ENCODE measurements at regions not wholly inside any gene's neighbourhood (a gene's known extent, or its start where the extent isn't known, plus 50 kb on each side); places are given as distances from the start of the nearest gene placed in this dataset.
"Not testable (repeated sequence)": the region's sequence is repeated elsewhere in the genome, so short reads cannot be mapped to it uniquely, and the experiment has no call there.

DNA sequence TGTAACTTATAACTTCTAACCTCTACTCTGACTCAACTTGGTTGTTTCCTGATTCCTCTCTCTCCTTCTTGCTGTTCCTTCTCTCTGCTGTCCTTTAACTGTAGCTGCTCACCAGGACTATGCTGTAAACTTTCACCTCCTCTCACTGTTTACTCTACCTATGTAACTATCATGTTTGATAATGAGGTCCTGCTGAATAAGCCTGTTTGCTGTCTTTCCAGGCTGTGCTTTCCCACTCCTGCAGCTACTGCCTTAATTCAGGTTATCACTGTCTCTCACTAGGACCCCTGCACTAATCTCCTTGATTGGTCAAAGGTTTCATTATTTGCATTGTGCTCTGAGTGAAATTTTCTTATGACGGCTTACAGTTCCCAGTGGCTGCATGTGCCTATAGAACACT is 633.9 kb upstream of the PTBP2 start:
- Histone ChIP-seq H3K27ac (no peak overlapping the region), H3K4me3 (no peak overlapping the region), H3K4me1 (replicated peaks in 1 of 2) (no peaks in the 10 kb centered on the region)
- in situ Hi-C loops (cut with MboI; ENCODE audit: low pct_unique_long_range_greater_than_20kb in 2 of 9, low sequenced_read_pairs in 9 of 9, unreplicated experiment in 9 of 9): no loop called here
- 67 to 100% (median 100%) methylated on average over 1 of the region's 1 CpG; no CpG with 5 or more reads in 3 of the 10 experiments for WGBS, 10 experiments
- no peak for ATAC-seq (replicated peaks in 6 of 8)

DNA sequence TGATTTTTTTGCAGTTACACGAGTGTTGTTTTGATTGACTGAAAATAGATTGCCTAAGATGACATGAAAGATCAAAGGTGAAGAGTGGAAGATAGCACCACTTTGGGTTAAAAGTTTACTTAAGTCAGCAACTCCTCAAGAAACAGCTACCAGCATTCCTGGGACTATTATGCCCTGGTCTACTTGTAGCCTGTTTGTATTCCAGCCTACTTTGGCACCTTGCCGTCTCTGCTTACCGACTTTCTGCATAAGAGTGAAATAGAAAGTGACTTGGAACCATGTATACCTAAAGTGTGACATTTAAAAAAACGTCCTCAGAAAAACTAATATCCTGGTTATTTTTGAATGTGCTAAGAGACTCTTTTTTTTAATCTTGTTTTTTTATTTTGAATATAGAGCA is 631.5 kb upstream of the PTBP2 start:
- 16 to 72% (median 67%) methylated on average over 2 to 4 of the region's 4 CpGs for WGBS, 10 experiments
- Histone ChIP-seq H3K27ac (no peak overlapping the region), H3K4me3 (no peak overlapping the region), H3K4me1 (replicated peaks in 1 of 2) (peaks cover 0 to 4% of the 10 kb centered on the region in 2 donors)
- ATAC-seq (replicated peaks in 6 of 8): no peak
- in situ Hi-C loops (cut with MboI; ENCODE audit: low pct_unique_long_range_greater_than_20kb in 2 of 9, low sequenced_read_pairs in 9 of 9, unreplicated experiment in 9 of 9): no loop called here

DNA sequence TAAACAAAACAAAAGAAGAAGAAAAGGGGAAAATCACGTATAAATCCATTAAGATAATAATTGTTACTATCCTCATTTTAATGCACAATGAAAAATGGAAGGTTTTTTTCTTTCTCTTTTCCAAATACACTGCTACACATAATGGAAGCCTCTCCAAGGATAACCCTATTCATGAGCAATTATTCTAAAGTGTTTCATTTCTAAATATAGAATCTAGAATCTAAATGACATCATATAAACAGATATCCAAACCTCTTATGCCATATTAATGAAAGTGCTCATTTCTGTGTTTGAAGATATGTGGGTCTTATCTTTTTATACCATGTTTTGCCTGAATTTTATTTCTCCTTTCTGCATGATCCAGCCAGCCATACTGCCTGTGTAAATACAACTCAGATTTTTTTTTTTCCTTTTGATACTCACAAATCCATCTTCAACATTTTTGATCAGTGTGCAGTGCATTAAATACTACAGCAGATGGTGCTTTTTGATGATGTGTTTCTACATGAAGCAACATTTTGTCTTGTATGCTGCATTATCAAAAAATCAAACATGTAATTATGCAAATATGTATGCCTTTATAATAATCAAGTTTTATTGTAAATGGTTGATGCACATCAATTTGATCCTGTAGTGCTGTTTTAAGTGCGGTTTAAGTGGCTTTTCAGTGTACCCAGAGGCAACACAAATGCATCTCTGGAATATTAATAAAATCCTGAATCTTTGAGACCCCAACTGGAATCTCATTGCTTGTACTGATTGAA is 625.6 kb upstream of the PTBP2 start:
- WGBS, 10 experiments: 29 to 100% (median 84%) methylated on average over 1 to 2 of the region's 2 CpGs
- in situ Hi-C loops (cut with MboI; ENCODE audit: low pct_unique_long_range_greater_than_20kb in 2 of 9, low sequenced_read_pairs in 9 of 9, unreplicated experiment in 9 of 9): no loop called here
- ATAC-seq (replicated peaks in 6 of 8): peak in 6 of 8 experiments; percentile 19 to 82 (median 48)
- no peak overlapping the region for H3K4me3 ChIP-seq
- peaks cover 0 to 18% of the 10 kb centered on the region in 2 donors for H3K4me1 ChIP-seq (replicated peaks in 1 of 2)
- H3K27ac ChIP-seq: no peak overlapping the region

DNA sequence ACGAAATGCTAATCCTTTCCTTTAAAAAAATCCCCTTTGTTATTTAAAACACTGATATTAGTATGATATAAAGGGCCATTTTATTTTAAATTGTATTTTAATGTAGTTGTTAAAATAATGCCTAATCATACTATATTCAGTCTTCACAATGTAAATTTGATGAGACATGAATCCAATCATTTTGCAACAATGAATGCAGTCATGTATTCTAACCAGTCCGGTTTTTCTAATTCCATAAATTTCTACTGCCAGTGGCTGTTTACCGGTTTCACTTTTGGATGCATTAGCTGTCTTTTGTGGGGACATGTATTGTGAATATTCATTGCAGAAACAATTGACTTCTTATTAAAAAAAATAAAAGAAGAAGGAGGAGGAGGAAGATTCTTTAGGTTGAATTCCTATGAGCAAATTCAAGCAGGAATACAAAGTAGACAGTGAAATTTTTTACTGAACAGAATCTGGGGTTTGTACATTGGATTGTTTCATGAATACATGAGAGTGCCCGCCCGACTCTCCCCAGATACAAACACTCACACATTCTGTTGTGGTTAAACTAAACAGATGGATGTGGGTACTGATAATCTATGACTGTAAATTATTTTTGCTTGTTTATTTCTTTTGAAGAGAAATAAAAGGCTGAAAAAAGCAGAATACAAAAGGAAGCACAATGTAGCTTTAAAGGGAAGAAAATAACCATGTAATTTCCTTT is 624.8 kb upstream of the PTBP2 start:
- peak in 4 of 8 experiments; percentile 25 to 65 (median 60) for ATAC-seq (replicated peaks in 6 of 8)
- 3 to 88% (median 77%) methylated on average over 4 to 5 of the region's 5 CpGs for WGBS, 10 experiments
- no peak overlapping the region for H3K27ac ChIP-seq
- in situ Hi-C loops (cut with MboI; ENCODE audit: low pct_unique_long_range_greater_than_20kb in 2 of 9, low sequenced_read_pairs in 9 of 9, unreplicated experiment in 9 of 9): no loop called here
- no peak overlapping the region for H3K4me3 ChIP-seq
- peaks cover 0 to 18% of the 10 kb centered on the region in 2 donors for H3K4me1 ChIP-seq (replicated peaks in 1 of 2)

DNA sequence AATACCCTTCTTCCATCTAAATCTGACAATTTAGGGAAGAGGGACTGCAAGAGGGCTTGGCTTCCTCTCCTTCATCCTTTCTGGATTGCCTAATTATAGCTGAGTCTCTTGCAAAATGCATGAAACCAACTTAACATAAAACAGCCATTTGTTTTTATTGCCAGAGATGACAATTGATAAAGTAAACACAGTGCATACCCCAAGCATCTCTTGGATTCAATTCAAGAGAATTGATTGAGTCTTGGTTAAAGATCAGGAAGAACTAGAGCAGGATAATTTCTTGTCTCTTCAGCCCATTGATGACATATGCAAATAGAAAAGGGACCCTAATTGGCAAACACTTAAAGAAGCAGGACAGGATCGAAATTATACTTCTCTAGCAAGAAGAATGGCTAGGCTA is 617.1 kb upstream of the PTBP2 start:
- peak in 1 of 8 experiments; percentile 48 for ATAC-seq (replicated peaks in 6 of 8)
- in situ Hi-C loops (cut with MboI; ENCODE audit: low pct_unique_long_range_greater_than_20kb in 2 of 9, low sequenced_read_pairs in 9 of 9, unreplicated experiment in 9 of 9): no loop called here
- no peak overlapping the region for H3K4me3 ChIP-seq
- no peak overlapping the region for H3K27ac ChIP-seq
- H3K4me1 ChIP-seq (replicated peaks in 1 of 2): peaks cover 8 to 15% of the 10 kb centered on the region in 2 donors
- WGBS, 10 experiments: 0 to 86% (median 33%) methylated on average over 1 of the region's 1 CpG; no CpG with 5 or more reads in 3 of the 10 experiments

DNA sequence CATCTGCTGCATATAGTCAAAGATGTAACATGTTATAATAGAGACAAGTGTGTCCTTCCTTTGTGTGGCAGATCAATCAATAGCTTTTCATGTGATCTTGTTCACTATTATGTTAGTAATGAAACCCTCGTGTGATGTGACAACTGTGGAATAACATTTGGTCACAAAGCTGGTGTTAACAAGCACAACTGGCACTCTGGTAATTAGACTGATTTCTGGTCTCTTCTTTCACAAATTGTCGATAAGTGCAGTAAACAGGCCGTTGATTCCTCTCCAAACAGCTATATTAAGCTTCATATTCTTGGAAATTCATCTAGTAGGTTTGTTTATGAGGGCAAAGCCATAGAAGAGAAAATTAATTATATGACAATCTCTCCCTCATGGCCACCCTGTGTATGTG is 616.7 kb upstream of the PTBP2 start:
- no peak for ATAC-seq (replicated peaks in 6 of 8)
- 0 to 83% (median 44%) methylated on average over 2 to 3 of the region's 3 CpGs; no CpG with 5 or more reads in 2 of the 10 experiments for WGBS, 10 experiments
- Histone ChIP-seq H3K4me1 (replicated peaks in 1 of 2) (peaks cover 8 to 15% of the 10 kb centered on the region in 2 donors), H3K27ac (no peak overlapping the region), H3K4me3 (no peak overlapping the region)
- in situ Hi-C loops (cut with MboI; ENCODE audit: low pct_unique_long_range_greater_than_20kb in 2 of 9, low sequenced_read_pairs in 9 of 9, unreplicated experiment in 9 of 9): no loop called here

DNA sequence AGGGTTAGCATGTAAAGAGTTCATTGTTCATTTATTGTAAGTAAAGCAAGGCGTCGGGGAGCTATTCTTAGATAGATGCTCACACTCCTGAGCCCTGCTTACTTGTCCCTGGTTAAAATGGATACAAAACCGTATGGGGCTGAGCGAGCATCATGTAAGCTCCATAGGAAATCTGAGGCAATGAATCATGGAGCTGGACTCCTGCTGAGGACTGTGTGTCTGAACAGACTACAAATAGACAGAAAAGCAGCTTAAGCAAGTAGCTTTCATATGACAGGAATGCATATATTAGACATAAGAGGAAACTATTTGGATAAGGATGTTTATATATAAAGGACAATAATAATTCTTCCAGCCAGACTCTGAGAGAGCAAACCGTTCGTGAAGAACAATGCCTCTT is 604.9 kb upstream of the PTBP2 start:
- H3K27ac ChIP-seq: peak overlapping the region; percentile 3 to 4
- 24 to 69% (median 47%) methylated on average over 3 to 6 of the region's 6 CpGs; no CpG with 5 or more reads in 1 of the 10 experiments for WGBS, 10 experiments
- in situ Hi-C loops (cut with MboI; ENCODE audit: low pct_unique_long_range_greater_than_20kb in 2 of 9, low sequenced_read_pairs in 9 of 9, unreplicated experiment in 9 of 9): no loop called here
- peak in 5 of 8 experiments; percentile 90 to 99 (median 99) for ATAC-seq (replicated peaks in 6 of 8)
- H3K4me3 ChIP-seq: no peak overlapping the region
- peaks cover 6 to 11% of the 10 kb centered on the region in 2 donors for H3K4me1 ChIP-seq (replicated peaks in 1 of 2)

DNA sequence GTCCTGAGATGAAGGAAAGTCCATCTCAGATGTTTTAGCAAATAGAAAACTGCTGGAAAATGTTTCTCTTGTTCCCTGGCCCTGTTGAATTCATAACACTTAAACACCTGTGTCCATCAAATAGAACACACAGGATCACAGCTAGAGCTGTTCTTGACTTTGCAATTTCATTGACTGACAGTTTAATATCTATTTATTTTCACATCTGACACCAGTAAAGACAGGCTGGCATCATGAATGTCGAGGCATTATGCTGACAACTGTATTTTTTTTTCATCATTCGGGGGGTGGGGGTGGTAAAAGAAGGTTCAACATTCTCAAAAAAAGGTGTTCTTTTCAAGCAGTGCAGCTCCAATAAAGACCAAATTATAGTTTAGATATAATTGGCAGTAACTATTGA is 591.2 kb upstream of the PTBP2 start:
- no peak overlapping the region for H3K4me3 ChIP-seq
- ATAC-seq (replicated peaks in 6 of 8): no peak
- no peak overlapping the region for H3K27ac ChIP-seq
- 0 to 95% (median 74%) methylated on average over 1 to 2 of the region's 2 CpGs; no CpG with 5 or more reads in 1 of the 10 experiments for WGBS, 10 experiments
- no peaks in the 10 kb centered on the region for H3K4me1 ChIP-seq (replicated peaks in 1 of 2)
- in situ Hi-C loops (cut with MboI; ENCODE audit: low pct_unique_long_range_greater_than_20kb in 2 of 9, low sequenced_read_pairs in 9 of 9, unreplicated experiment in 9 of 9): no loop called here

DNA sequence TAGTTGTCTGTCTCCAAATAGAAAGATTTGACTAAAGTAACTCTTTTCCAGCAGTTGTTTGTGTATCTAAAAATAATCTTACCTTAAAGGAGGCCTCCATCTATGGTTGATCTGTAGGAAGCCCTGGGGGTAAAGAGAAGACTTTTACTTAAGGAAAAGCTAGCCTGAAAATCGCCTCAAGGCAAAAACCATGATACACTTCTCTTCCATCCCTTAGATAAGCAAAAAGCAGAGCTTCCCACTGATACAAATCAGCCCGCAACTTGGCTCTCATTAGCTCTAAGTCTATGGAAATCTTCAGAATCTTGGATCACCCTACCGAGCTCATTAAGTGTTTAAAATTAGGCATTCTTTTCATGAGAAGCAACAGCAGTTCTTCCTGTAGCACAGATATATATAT is 576.9 kb upstream of the PTBP2 start:
- in situ Hi-C loops (cut with MboI; ENCODE audit: low pct_unique_long_range_greater_than_20kb in 2 of 9, low sequenced_read_pairs in 9 of 9, unreplicated experiment in 9 of 9): no loop called here
- 44 to 93% (median 70%) methylated on average over 2 to 3 of the region's 3 CpGs; no CpG with 5 or more reads in 1 of the 10 experiments for WGBS, 10 experiments
- H3K27ac ChIP-seq: no peak overlapping the region
- no peak for ATAC-seq (replicated peaks in 6 of 8)
- H3K4me3 ChIP-seq: no peak overlapping the region
- H3K4me1 ChIP-seq (replicated peaks in 1 of 2): no peaks in the 10 kb centered on the region

DNA sequence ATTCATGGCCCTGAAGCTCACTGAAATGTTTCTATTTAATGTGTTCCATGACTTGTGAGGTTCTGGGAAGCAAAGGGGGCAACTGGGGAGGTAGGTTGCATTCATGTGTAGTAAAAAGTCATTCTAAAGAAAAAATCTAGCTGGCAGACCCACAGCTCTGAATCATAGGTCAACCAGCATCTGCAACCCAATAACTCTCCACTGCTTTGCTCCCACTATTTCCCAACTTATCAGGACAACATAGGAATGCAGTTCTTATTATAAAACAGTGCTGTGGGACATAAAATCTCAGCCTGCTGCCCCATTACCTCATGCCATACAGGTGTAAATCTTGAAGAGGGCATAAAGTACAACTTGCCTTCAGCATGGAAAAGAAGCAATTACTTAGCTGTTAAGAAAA is 576.1 kb upstream of the PTBP2 start:
- Histone ChIP-seq H3K27ac (no peak overlapping the region), H3K4me3 (no peak overlapping the region), H3K4me1 (replicated peaks in 1 of 2) (no peaks in the 10 kb centered on the region)
- ATAC-seq (replicated peaks in 6 of 8): peak in 1 of 8 experiments; percentile 73
- in situ Hi-C loops (cut with MboI; ENCODE audit: low pct_unique_long_range_greater_than_20kb in 2 of 9, low sequenced_read_pairs in 9 of 9, unreplicated experiment in 9 of 9): no loop called here

DNA sequence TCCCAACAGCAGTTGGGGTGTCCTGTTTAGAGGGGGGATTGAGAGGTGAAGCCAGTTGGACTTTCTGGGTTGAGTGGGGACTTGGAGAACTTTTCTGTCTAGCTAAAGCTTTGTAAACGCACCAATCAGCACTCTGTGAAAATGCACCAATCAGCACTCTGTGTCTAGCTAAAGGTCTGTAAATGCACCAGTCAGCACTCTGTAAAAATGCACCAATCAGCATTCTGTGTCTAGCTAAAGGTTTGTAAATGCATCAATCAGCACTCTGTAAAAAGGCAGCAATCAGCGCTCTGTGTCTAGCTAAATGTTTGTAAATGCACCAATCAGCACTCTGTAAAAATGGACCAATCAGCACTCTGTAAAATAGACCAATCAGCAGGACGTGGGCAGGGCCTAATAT is 568.6 kb upstream of the PTBP2 start:
- H3K4me1 ChIP-seq (replicated peaks in 1 of 2); H3K27ac ChIP-seq; in situ Hi-C loops (cut with MboI; ENCODE audit: low pct_unique_long_range_greater_than_20kb in 2 of 9, low sequenced_read_pairs in 9 of 9, unreplicated experiment in 9 of 9); ATAC-seq (replicated peaks in 6 of 8); H3K4me3 ChIP-seq: not testable (repeated sequence)
- 0 to 87% (median 81%) methylated on average over 1 to 3 of the region's 3 CpGs; no CpG with 5 or more reads in 3 of the 10 experiments for WGBS, 10 experiments

DNA sequence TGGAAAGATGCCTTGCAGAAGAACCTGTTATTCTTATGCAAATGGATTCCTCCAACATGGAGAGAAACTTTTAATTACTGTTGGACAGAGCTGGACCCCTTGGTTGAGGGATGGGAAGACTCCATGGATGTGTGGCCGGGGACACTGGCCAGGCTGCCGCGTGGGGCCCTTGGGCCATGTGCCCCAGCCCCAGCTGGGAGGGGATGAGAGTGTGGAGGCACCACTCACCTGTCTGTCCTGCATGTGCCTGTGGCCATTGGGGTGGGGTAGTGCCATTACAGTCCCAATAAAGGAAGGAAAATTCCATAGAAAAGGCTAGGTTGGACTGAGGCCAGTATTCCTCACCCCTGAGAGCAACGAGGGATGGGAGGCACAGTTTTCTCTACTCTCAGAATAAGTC is 564.5 kb upstream of the PTBP2 start:
- no peak overlapping the region for H3K4me3 ChIP-seq
- in situ Hi-C loops (cut with MboI; ENCODE audit: low pct_unique_long_range_greater_than_20kb in 2 of 9, low sequenced_read_pairs in 9 of 9, unreplicated experiment in 9 of 9): no loop called here
- no peak for ATAC-seq (replicated peaks in 6 of 8)
- WGBS, 10 experiments: 68 to 100% (median 90%) methylated on average over 2 to 4 of the region's 4 CpGs; no CpG with 5 or more reads in 5 of the 10 experiments
- no peak overlapping the region for H3K27ac ChIP-seq
- H3K4me1 ChIP-seq (replicated peaks in 1 of 2): no peaks in the 10 kb centered on the region

DNA sequence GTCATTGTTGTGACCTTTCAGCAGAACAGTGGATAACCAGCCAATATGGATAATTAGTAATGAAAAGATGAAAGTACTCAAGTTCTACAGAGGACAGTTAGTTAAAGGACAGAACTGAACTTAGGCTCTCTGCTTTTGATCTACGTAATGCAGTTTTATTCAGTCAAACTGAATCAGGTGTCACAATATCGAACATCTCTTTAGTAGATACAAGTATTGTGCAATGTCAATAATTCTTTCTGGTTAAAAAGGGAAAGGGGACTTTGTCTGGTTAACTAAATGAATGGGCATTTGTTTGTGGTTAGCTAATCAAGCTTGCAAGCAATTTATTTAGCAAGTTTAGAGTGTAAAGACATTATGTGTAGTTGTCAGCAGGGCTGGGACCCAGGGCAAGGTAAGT is 562.2 kb upstream of the PTBP2 start:
- in situ Hi-C loops (cut with MboI; ENCODE audit: low pct_unique_long_range_greater_than_20kb in 2 of 9, low sequenced_read_pairs in 9 of 9, unreplicated experiment in 9 of 9): no loop called here
- no peak for ATAC-seq (replicated peaks in 6 of 8)
- Histone ChIP-seq H3K27ac (no peak overlapping the region), H3K4me3 (no peak overlapping the region), H3K4me1 (replicated peaks in 1 of 2) (peaks cover 0 to 8% of the 10 kb centered on the region in 2 donors)
- WGBS, 10 experiments: 5 to 100% (median 87%) methylated on average over 1 to 2 of the region's 2 CpGs

Data from motor neuron (in vitro differentiated cells).